Mesenchymal stem cell (in vitro differentiated cells and primary cell): ENCODE measurements at regions not wholly inside any gene's neighbourhood (a gene's known extent, or its start where the extent isn't known, plus 50 kb on each side); places are given as distances from the start of the nearest gene placed in this dataset.

ENCODE experiments used
- DNase-seq: peaks from one replicate; pipeline ENCODE4 v3.0.0-alpha.2; 2013
- H2AFZ ChIP-seq: one replicate; pipeline ENCODE4 v1.6.1; 2013; ENCODE audit warnings: low read depth, mild to moderate bottlenecking, control low read depth, inconsistent platforms, low read length, moderate library complexity
- H2AK5ac ChIP-seq: 2 replicates; pipeline ENCODE4 v1.6.1; 2013; ENCODE audit warnings: low read length, moderate library complexity, mild to moderate bottlenecking, inconsistent platforms; ENCODE audit not compliant: severe bottlenecking
- H2BK120ac ChIP-seq: one replicate; pipeline ENCODE4 v1.6.1; 2013; ENCODE audit warnings: low read depth, mild to moderate bottlenecking, inconsistent platforms, low read length, moderate library complexity
- H2BK12ac ChIP-seq, 2 experiments: one replicate each; pipeline ENCODE4 v1.6.1; 2013; ENCODE audit warnings: inconsistent platforms in 2 of 2, low read length in 2 of 2, mild to moderate bottlenecking in 2 of 2, moderate library complexity in 2 of 2, control low read depth in 1 of 2
- H2BK15ac ChIP-seq: one replicate; pipeline ENCODE4 v1.6.1; 2013; ENCODE audit warnings: mild to moderate bottlenecking, low read depth, inconsistent platforms; ENCODE audit not compliant: poor library complexity, severe bottlenecking
- H2BK5ac ChIP-seq: 2 replicates; pipeline ENCODE4 v1.6.1; 2013; ENCODE audit warnings: low read depth, mild to moderate bottlenecking, low read length, control low read depth, inconsistent platforms; ENCODE audit not compliant: poor library complexity, severe bottlenecking
- H3K14ac ChIP-seq, 2 experiments: one replicate each; pipeline ENCODE4 v1.6.1; 2013; ENCODE audit warnings: inconsistent platforms in 2 of 2, low read length in 2 of 2, control low read depth in 1 of 2, mild to moderate bottlenecking in 1 of 2, moderate library complexity in 1 of 2
- H3K18ac ChIP-seq, 2 experiments: one replicate each; pipeline ENCODE4 v1.6.1; 2013; ENCODE audit warnings: inconsistent platforms in 2 of 2, low read length in 2 of 2, control low read depth in 1 of 2, low read depth in 1 of 2, mild to moderate bottlenecking in 1 of 2
- H3K23ac ChIP-seq, 2 experiments: one replicate each; pipeline ENCODE4 v1.6.1; 2013; ENCODE audit warnings: inconsistent platforms in 2 of 2, low read length in 2 of 2, mild to moderate bottlenecking in 2 of 2, moderate library complexity in 2 of 2, control low read depth in 1 of 2
- H3K27ac ChIP-seq: 2 replicates; pipeline ENCODE4 v1.5.1; 2013; ENCODE audit warnings: mild to moderate bottlenecking, moderate library complexity, low read length, control low read depth, inconsistent platforms; ENCODE audit not compliant: poor library complexity, severe bottlenecking
- H3K27me3 ChIP-seq, 2 experiments: 2 replicates each; pipeline versions ENCODE4 v1.6.1 to v1.7.0; 2013; ENCODE audit warnings: low read length in 2 of 2, mild to moderate bottlenecking in 2 of 2, moderate library complexity in 2 of 2, control low read depth in 1 of 2, inconsistent platforms in 1 of 2; ENCODE audit not compliant: control insufficient read depth in 1 of 2, insufficient read depth in 1 of 2
- H3K36me3 ChIP-seq, 2 experiments: 2 replicates each; pipeline versions ENCODE4 v1.6.1 to v1.7.0; 2013; ENCODE audit warnings: low read length in 2 of 2, control low read depth in 1 of 2, inconsistent platforms in 1 of 2, low read depth in 1 of 2, mild to moderate bottlenecking in 1 of 2; ENCODE audit not compliant: insufficient read depth in 2 of 2, control insufficient read depth in 1 of 2
- H3K4ac ChIP-seq, 2 experiments: one replicate each; pipeline ENCODE4 v1.6.1; 2013; ENCODE audit warnings: inconsistent platforms in 2 of 2, low read length in 2 of 2, mild to moderate bottlenecking in 2 of 2, moderate library complexity in 2 of 2, control low read depth in 1 of 2, low read depth in 1 of 2
- H3K4me1 ChIP-seq: 2 replicates; pipeline ENCODE4 v1.6.1; 2013; ENCODE audit warnings: low read depth, low read length, control low read depth; ENCODE audit not compliant: control insufficient read depth, insufficient read depth
- H3K4me2 ChIP-seq: 2 replicates; pipeline ENCODE4 v1.6.1; 2013; ENCODE audit warnings: low read length, mild to moderate bottlenecking, inconsistent platforms; ENCODE audit not compliant: poor library complexity, severe bottlenecking
- H3K4me3 ChIP-seq, 2 experiments: 2 replicates each; pipeline versions ENCODE4 v1.5.1 to v1.7.0; 2013; ENCODE audit warnings: low read length in 2 of 2, mild to moderate bottlenecking in 2 of 2, control low read depth in 1 of 2, low read depth in 1 of 2; ENCODE audit not compliant: insufficient read depth in 1 of 2
- H3K79me1 ChIP-seq: replicated peaks from 2 replicates; pipeline ENCODE4 v1.6.1; 2013; ENCODE audit warnings: mild to moderate bottlenecking, control low read depth, low read length, inconsistent platforms; ENCODE audit not compliant: poor library complexity, severe bottlenecking
- H3K9ac ChIP-seq: 2 replicates; pipeline ENCODE4 v1.7.0; 2013; ENCODE audit warnings: mild to moderate bottlenecking, low read length, moderate library complexity
- H3K9me3 ChIP-seq: 2 replicates; pipeline ENCODE4 v1.7.0; 2013; ENCODE audit warnings: mild to moderate bottlenecking, low read length; ENCODE audit not compliant: control insufficient read depth
- H4K8ac ChIP-seq: one replicate; pipeline ENCODE4 v1.6.1; 2013; ENCODE audit warnings: inconsistent platforms, mild to moderate bottlenecking, low read length, moderate library complexity
- H4K91ac ChIP-seq: one replicate; pipeline ENCODE4 v1.6.1; 2013; ENCODE audit warnings: mild to moderate bottlenecking, low read length, inconsistent platforms
- WGBS: methylation state at CpG from one replicate; pipeline ENCODE4 v1.1.7; 2013; ENCODE audit warnings: mixed read lengths; 5-methylcytosine and 5-hydroxymethylcytosine counted together

- H3K4ac ChIP-seq: no peak overlapping the region
- no peak overlapping the region for H3K23ac ChIP-seq
- 63% methylated on average over 6 of the region's 6 CpGs for WGBS
- H3K27me3 ChIP-seq: peaks cover 0 to 7% of the 10 kb centered on the region in 2 experiments
- H2AFZ ChIP-seq: no peak overlapping the region
- no peaks in the 10 kb centered on the region for H3K79me1 ChIP-seq
- H2BK5ac ChIP-seq: no peak overlapping the region
- no peak overlapping the region for H3K18ac ChIP-seq
- no peaks in the 10 kb centered on the region for H3K36me3 ChIP-seq
- H3K9ac ChIP-seq: no peak overlapping the region
- H3K27ac ChIP-seq: no peak overlapping the region
- H3K9me3 ChIP-seq: no peaks in the 10 kb centered on the region
- no peak overlapping the region for H3K4me2 ChIP-seq
- H2BK15ac ChIP-seq: no peak overlapping the region
- H3K4me3 ChIP-seq: no peak overlapping the region
- no peak overlapping the region for H2AK5ac ChIP-seq
- no peak for DNase-seq
- H2BK12ac ChIP-seq: no peak overlapping the region
- no peak overlapping the region for H4K91ac ChIP-seq
- H3K14ac ChIP-seq: no peak overlapping the region
- no peaks in the 10 kb centered on the region for H3K4me1 ChIP-seq
- no peak overlapping the region for H2BK120ac ChIP-seq
- H4K8ac ChIP-seq: no peak overlapping the region
These were observed 134.5 kb downstream of the ASB1 start for GRCh38 chr2:238561230-238561629.

- no peak overlapping the region for H2BK12ac ChIP-seq
- H3K4ac ChIP-seq: no peak overlapping the region
- no peaks in the 10 kb centered on the region for H3K4me1 ChIP-seq
- H2BK15ac ChIP-seq: no peak overlapping the region
- no peak overlapping the region for H4K8ac ChIP-seq
- H3K4me3 ChIP-seq: no peak overlapping the region
- no peak overlapping the region for H2BK5ac ChIP-seq
- H3K27ac ChIP-seq: no peak overlapping the region
- no peaks in the 10 kb centered on the region for H3K79me1 ChIP-seq
- 73% methylated on average over 8 of the region's 8 CpGs for WGBS
- H3K27me3 ChIP-seq: peaks cover 0 to 4% of the 10 kb centered on the region in 2 experiments
- no peak overlapping the region for H2BK120ac ChIP-seq
- H3K4me2 ChIP-seq: no peak overlapping the region
- H3K23ac ChIP-seq: no peak overlapping the region
- no peak for DNase-seq
- no peak overlapping the region for H3K18ac ChIP-seq
- no peaks in the 10 kb centered on the region for H3K36me3 ChIP-seq
- H3K14ac ChIP-seq: no peak overlapping the region
- no peaks in the 10 kb centered on the region for H3K9me3 ChIP-seq
- H4K91ac ChIP-seq: no peak overlapping the region
- no peak overlapping the region for H3K9ac ChIP-seq
- H2AK5ac ChIP-seq: no peak overlapping the region
- H2AFZ ChIP-seq: no peak overlapping the region
These were observed 135.7 kb downstream of the ASB1 start for GRCh38 chr2:238562446-238562845.

- H3K36me3 ChIP-seq: no peaks in the 10 kb centered on the region
- no peak overlapping the region for H3K4me3 ChIP-seq
- H2BK15ac ChIP-seq: no peak overlapping the region
- no peak overlapping the region for H3K23ac ChIP-seq
- no peak overlapping the region for H3K4me2 ChIP-seq
- H2BK120ac ChIP-seq: no peak overlapping the region
- peaks cover 0 to 4% of the 10 kb centered on the region in 2 experiments for H3K27me3 ChIP-seq
- no peaks in the 10 kb centered on the region for H3K4me1 ChIP-seq
- DNase-seq: no peak
- H2BK5ac ChIP-seq: no peak overlapping the region
- no peak overlapping the region for H4K8ac ChIP-seq
- no peak overlapping the region for H2AFZ ChIP-seq
- 84% methylated on average over 10 of the region's 10 CpGs for WGBS
- no peaks in the 10 kb centered on the region for H3K9me3 ChIP-seq
- H3K27ac ChIP-seq: no peak overlapping the region
- H2AK5ac ChIP-seq: no peak overlapping the region
- H4K91ac ChIP-seq: no peak overlapping the region
- no peak overlapping the region for H2BK12ac ChIP-seq
- H3K4ac ChIP-seq: no peak overlapping the region
- H3K18ac ChIP-seq: no peak overlapping the region
- no peaks in the 10 kb centered on the region for H3K79me1 ChIP-seq
- no peak overlapping the region for H3K14ac ChIP-seq
- no peak overlapping the region for H3K9ac ChIP-seq
These were observed 136.8 kb downstream of the ASB1 start for GRCh38 chr2:238563551-238563950.

DNA sequence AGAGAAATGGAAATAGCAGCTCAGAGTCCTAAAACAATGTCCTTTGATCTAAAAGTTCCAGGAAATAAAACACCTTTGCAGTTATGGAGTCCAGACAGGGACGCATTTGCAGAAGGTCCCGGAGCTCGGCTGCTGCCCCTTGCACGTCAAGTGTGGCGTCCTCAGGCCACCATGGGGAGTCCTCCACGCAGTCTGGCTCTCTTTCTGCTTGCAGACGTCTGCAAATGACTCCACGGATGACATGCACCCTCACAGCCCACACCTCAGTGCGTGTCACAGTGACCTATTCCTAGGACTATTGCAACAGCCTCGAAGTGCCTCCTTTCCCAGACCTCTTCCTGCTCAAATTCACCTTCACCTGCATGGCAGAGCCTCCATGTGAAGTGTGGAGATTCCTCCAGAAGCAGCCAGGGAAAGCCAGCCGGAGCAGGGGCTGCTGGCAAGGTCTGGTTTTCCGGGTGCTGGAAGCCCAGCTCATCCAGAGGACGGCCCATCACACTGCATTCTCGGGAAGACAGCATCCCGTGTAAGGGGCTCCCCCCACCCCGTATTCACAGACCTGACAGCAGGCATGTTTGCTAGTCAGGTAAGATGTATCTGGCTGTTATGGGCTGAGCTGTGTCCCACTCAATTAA is 137.7 kb downstream of the ASB1 start:
- no peaks in the 10 kb centered on the region for H3K79me1 ChIP-seq
- no peak overlapping the region for H3K9ac ChIP-seq
- H4K8ac ChIP-seq: no peak overlapping the region
- no peaks in the 10 kb centered on the region for H3K9me3 ChIP-seq
- H2BK15ac ChIP-seq: no peak overlapping the region
- no peak overlapping the region for H2AK5ac ChIP-seq
- DNase-seq: no peak
- no peak overlapping the region for H3K23ac ChIP-seq
- no peak overlapping the region for H3K4me3 ChIP-seq
- H3K4me1 ChIP-seq: no peaks in the 10 kb centered on the region
- no peaks in the 10 kb centered on the region for H3K36me3 ChIP-seq
- no peak overlapping the region for H3K18ac ChIP-seq
- peaks cover 0 to 4% of the 10 kb centered on the region in 2 experiments for H3K27me3 ChIP-seq
- H2AFZ ChIP-seq: no peak overlapping the region
- no peak overlapping the region for H3K4me2 ChIP-seq
- H3K14ac ChIP-seq: no peak overlapping the region
- WGBS: 72% methylated on average over 12 of the region's 16 CpGs
- H2BK120ac ChIP-seq: no peak overlapping the region
- no peak overlapping the region for H3K4ac ChIP-seq
- no peak overlapping the region for H2BK12ac ChIP-seq
- H2BK5ac ChIP-seq: no peak overlapping the region
- H3K27ac ChIP-seq: no peak overlapping the region
- H4K91ac ChIP-seq: no peak overlapping the region
